ENCODE measurements at regions not wholly inside any gene's neighbourhood (a gene's known extent, or its start where the extent isn't known, plus 50 kb on each side); places are given as distances from the start of the nearest gene placed in this dataset.

GRCh38 chr1:232239998-232240397 is 389.9 kb downstream of the SIPA1L2 start:
- H3K27ac ChIP-seq, result no peak overlapping the region
- TF ChIP-seq CTCF (IDR thresholded peaks at IDR 0.05), result no peak
- H3K4me1 ChIP-seq (ENCODE audit: control insufficient read depth in 1 of 2, insufficient read depth in 1 of 2, low read depth in 1 of 2, low read length in 1 of 2), result no peaks in the 10 kb centered on the region
- no peaks in the 10 kb centered on the region for H3K9me3 ChIP-seq
- H3K36me3 ChIP-seq, result no peaks in the 10 kb centered on the region
- H3K27me3 ChIP-seq, result peaks cover 70% of the 10 kb centered on the region
- no peak overlapping the region for H3K4me3 ChIP-seq (ENCODE audit: low read depth in 1 of 2, low read length in 1 of 2)

- Histone ChIP-seq H3K27ac (no peak overlapping the region), H3K4me3 (ENCODE audit: low read depth in 1 of 2, low read length in 1 of 2) (no peak overlapping the region), H3K9me3 (no peaks in the 10 kb centered on the region), H3K27me3 (peaks cover 65% of the 10 kb centered on the region), H3K4me1 (ENCODE audit: control insufficient read depth in 1 of 2, insufficient read depth in 1 of 2, low read depth in 1 of 2, low read length in 1 of 2) (no peaks in the 10 kb centered on the region), H3K36me3 (no peaks in the 10 kb centered on the region)
- TF ChIP-seq CTCF (IDR thresholded peaks at IDR 0.05), result no peak
Observed at GRCh38 chr1:232239522-232239921, 390.4 kb downstream of the SIPA1L2 start.

- Histone ChIP-seq H3K27me3 (peaks cover 54% of the 10 kb centered on the region), H3K27ac (no peak overlapping the region), H3K36me3 (no peaks in the 10 kb centered on the region), H3K4me1 (ENCODE audit: control insufficient read depth in 1 of 2, insufficient read depth in 1 of 2, low read depth in 1 of 2, low read length in 1 of 2) (no peaks in the 10 kb centered on the region), H3K4me3 (ENCODE audit: low read depth in 1 of 2, low read length in 1 of 2) (no peak overlapping the region), H3K9me3 (no peaks in the 10 kb centered on the region)
- no peak for TF ChIP-seq CTCF (IDR thresholded peaks at IDR 0.05)
Observed at GRCh38 chr1:232238009-232238408, 391.9 kb downstream of the SIPA1L2 start.

- H3K4me1 ChIP-seq (ENCODE audit: control insufficient read depth in 1 of 2, insufficient read depth in 1 of 2, low read depth in 1 of 2, low read length in 1 of 2), result no peaks in the 10 kb centered on the region
- H3K27ac ChIP-seq, result no peak overlapping the region
- H3K4me3 ChIP-seq (ENCODE audit: low read depth in 1 of 2, low read length in 1 of 2), result no peak overlapping the region
- no peaks in the 10 kb centered on the region for H3K36me3 ChIP-seq
- H3K9me3 ChIP-seq, result no peaks in the 10 kb centered on the region
- H3K27me3 ChIP-seq, result peaks cover 42% of the 10 kb centered on the region
- no peak for TF ChIP-seq CTCF (IDR thresholded peaks at IDR 0.05)
Observed at GRCh38 chr1:232227306-232227705, 402.6 kb downstream of the SIPA1L2 start.

- Histone ChIP-seq H3K9me3 (no peaks in the 10 kb centered on the region), H3K27me3 (peaks cover 42% of the 10 kb centered on the region), H3K4me1 (ENCODE audit: control insufficient read depth in 1 of 2, insufficient read depth in 1 of 2, low read depth in 1 of 2, low read length in 1 of 2) (no peaks in the 10 kb centered on the region), H3K36me3 (no peaks in the 10 kb centered on the region), H3K27ac (no peak overlapping the region), H3K4me3 (ENCODE audit: low read depth in 1 of 2, low read length in 1 of 2) (no peak overlapping the region)
- TF ChIP-seq CTCF (IDR thresholded peaks at IDR 0.05), result no peak
Observed at GRCh38 chr1:232226197-232226712, 403.7 kb downstream of the SIPA1L2 start.
